ENCODE measurements at regions not wholly inside any gene's neighbourhood (a gene's known extent, or its start where the extent isn't known, plus 50 kb on each side); places are given as distances from the start of the nearest gene placed in this dataset.

- H3K27me3 Mint-ChIP-seq (ENCODE audit: low read depth): peaks cover 6% of the 10 kb centered on the region
- no peaks in the 10 kb centered on the region for H3K36me3 Mint-ChIP-seq (ENCODE audit: low read depth)
- no peaks in the 10 kb centered on the region for H3K4me1 Mint-ChIP-seq (ENCODE audit: low read depth)
- no peak overlapping the region for H3K27ac Mint-ChIP-seq
- no peaks in the 10 kb centered on the region for H3K9me3 Mint-ChIP-seq
- H3K4me3 Mint-ChIP-seq: no peak overlapping the region
Observed at GRCh38 chr2:143828763-143829537, 691.0 kb downstream of the ZEB2 start.

GRCh38 chr2:143824791-143825190 lies 695.1 kb downstream of the ZEB2 start:
- no peaks in the 10 kb centered on the region for H3K36me3 Mint-ChIP-seq (ENCODE audit: low read depth)
- no peak overlapping the region for H3K27ac Mint-ChIP-seq
- H3K4me1 Mint-ChIP-seq (ENCODE audit: low read depth): no peaks in the 10 kb centered on the region
- no peak overlapping the region for H3K4me3 Mint-ChIP-seq
- H3K9me3 Mint-ChIP-seq: no peaks in the 10 kb centered on the region
- peaks cover 13% of the 10 kb centered on the region for H3K27me3 Mint-ChIP-seq (ENCODE audit: low read depth)

- Mint-ChIP-seq H3K27ac (no peak overlapping the region), H3K36me3 (ENCODE audit: low read depth) (no peaks in the 10 kb centered on the region), H3K4me3 (no peak overlapping the region), H3K4me1 (ENCODE audit: low read depth) (no peaks in the 10 kb centered on the region), H3K9me3 (no peaks in the 10 kb centered on the region), H3K27me3 (ENCODE audit: low read depth) (peaks cover 7% of the 10 kb centered on the region)
Observed at GRCh38 chr2:143823876-143824275, 694.7 kb downstream of the ARHGAP15 start.

- Mint-ChIP-seq H3K27me3 (ENCODE audit: low read depth) (peaks cover 7% of the 10 kb centered on the region), H3K4me1 (ENCODE audit: low read depth) (no peaks in the 10 kb centered on the region), H3K36me3 (ENCODE audit: low read depth) (no peaks in the 10 kb centered on the region), H3K9me3 (no peaks in the 10 kb centered on the region), H3K27ac (no peak overlapping the region), H3K4me3 (no peak overlapping the region)
Observed at GRCh38 chr2:143823296-143823695, 694.1 kb downstream of the ARHGAP15 start.

- Mint-ChIP-seq H3K27me3 (ENCODE audit: low read depth) (peaks cover 7% of the 10 kb centered on the region), H3K9me3 (no peaks in the 10 kb centered on the region), H3K36me3 (ENCODE audit: low read depth) (no peaks in the 10 kb centered on the region), H3K4me1 (ENCODE audit: low read depth) (no peaks in the 10 kb centered on the region), H3K27ac (no peak overlapping the region), H3K4me3 (no peak overlapping the region)
Observed at GRCh38 chr2:143822736-143823135, 693.5 kb downstream of the ARHGAP15 start.

GRCh38 chr2:143819764-143820163 lies 690.5 kb downstream of the ARHGAP15 start:
- Mint-ChIP-seq H3K4me3 (no peak overlapping the region), H3K9me3 (no peaks in the 10 kb centered on the region), H3K27me3 (ENCODE audit: low read depth) (peaks cover 7% of the 10 kb centered on the region), H3K27ac (no peak overlapping the region), H3K36me3 (ENCODE audit: low read depth) (no peaks in the 10 kb centered on the region), H3K4me1 (ENCODE audit: low read depth) (no peaks in the 10 kb centered on the region)

- H3K27me3 Mint-ChIP-seq (ENCODE audit: low read depth): peaks cover 7% of the 10 kb centered on the region
- H3K27ac Mint-ChIP-seq: no peak overlapping the region
- no peaks in the 10 kb centered on the region for H3K9me3 Mint-ChIP-seq
- H3K4me1 Mint-ChIP-seq (ENCODE audit: low read depth): no peaks in the 10 kb centered on the region
- no peaks in the 10 kb centered on the region for H3K36me3 Mint-ChIP-seq (ENCODE audit: low read depth)
- H3K4me3 Mint-ChIP-seq: no peak overlapping the region
Observed at GRCh38 chr2:143819190-143819735, 690.0 kb downstream of the ARHGAP15 start.

All from T-helper 1 cell treated with Interleukin-12 subunit alpha and Interleukin-12 subunit beta and Interleukin-4 antibody, amounts not matched to agents 30 μg/mL and 1 μg/mL, for 36 hours (primary cell).